Astrocyte (in vitro differentiated cells and primary cell): ENCODE measurements at regions not wholly inside any gene's neighbourhood (a gene's known extent, or its start where the extent isn't known, plus 50 kb on each side); places are given as distances from the start of the nearest gene placed in this dataset.

Source experiments
- CTCF ChIP-seq: IDR thresholded peaks from 2 replicates; pipeline ENCODE4 v1.5.1; 2011; ENCODE audit warnings: low read depth, mild to moderate bottlenecking, inconsistent platforms, low read length, moderate library complexity; ENCODE audit not compliant: insufficient read depth
- EZH2 ChIP-seq: IDR thresholded peaks from 2 replicates; pipeline ENCODE4 v1.6.1; 2012; ENCODE audit warnings: mild to moderate bottlenecking, low read length, inconsistent platforms; ENCODE audit not compliant: insufficient read depth

GRCh38 chr16:51657848-51658247 lies 506.8 kb upstream of the SALL1 start:
- TF ChIP-seq CTCF (no peak), EZH2 (no peak)
